ENCODE measurements at regions not wholly inside any gene's neighbourhood (a gene's known extent, or its start where the extent isn't known, plus 50 kb on each side); places are given as distances from the start of the nearest gene placed in this dataset.

GRCh38 chr20:10794765-10795164 is 121.0 kb upstream of the JAG1 start:
- DNase-seq, result no peak
- in situ Hi-C loops (cut with HindIII; ENCODE audit: low pct_ligation_motif_present, low pct_unique_long_range_greater_than_20kb, low sequenced_read_pairs), result no loop called here

GRCh38 chr20:10795286-10796026 is 121.7 kb upstream of the JAG1 start:
- no peak for DNase-seq
- in situ Hi-C loops (cut with HindIII; ENCODE audit: low pct_ligation_motif_present, low pct_unique_long_range_greater_than_20kb, low sequenced_read_pairs), result no loop called here

- in situ Hi-C loops (cut with HindIII; ENCODE audit: low pct_ligation_motif_present, low pct_unique_long_range_greater_than_20kb, low sequenced_read_pairs), result no loop called here
- DNase-seq, result no peak
Measured at GRCh38 chr20:10798811-10799210, 125.0 kb upstream of the JAG1 start.

GRCh38 chr20:10799735-10800134 is 125.9 kb upstream of the JAG1 start:
- in situ Hi-C loops (cut with HindIII; ENCODE audit: low pct_ligation_motif_present, low pct_unique_long_range_greater_than_20kb, low sequenced_read_pairs), result no loop called here
- no peak for DNase-seq

- in situ Hi-C loops (cut with HindIII; ENCODE audit: low pct_ligation_motif_present, low pct_unique_long_range_greater_than_20kb, low sequenced_read_pairs), result no loop called here
- no peak for DNase-seq
Measured at GRCh38 chr20:10800288-10800687, 126.5 kb upstream of the JAG1 start.

GRCh38 chr20:10802236-10802635 is 128.4 kb upstream of the JAG1 start:
- no peak for DNase-seq
- in situ Hi-C loops (cut with HindIII; ENCODE audit: low pct_ligation_motif_present, low pct_unique_long_range_greater_than_20kb, low sequenced_read_pairs), result no loop called here

GRCh38 chr20:10805764-10806163 is 132.0 kb upstream of the JAG1 start:
- DNase-seq, result no peak
- in situ Hi-C loops (cut with HindIII; ENCODE audit: low pct_ligation_motif_present, low pct_unique_long_range_greater_than_20kb, low sequenced_read_pairs), result no loop called here

GRCh38 chr20:10806539-10806938 is 132.7 kb upstream of the JAG1 start:
- in situ Hi-C loops (cut with HindIII; ENCODE audit: low pct_ligation_motif_present, low pct_unique_long_range_greater_than_20kb, low sequenced_read_pairs), result no loop called here
- DNase-seq, result no peak

- no peak for DNase-seq
- in situ Hi-C loops (cut with HindIII; ENCODE audit: low pct_ligation_motif_present, low pct_unique_long_range_greater_than_20kb, low sequenced_read_pairs), result no loop called here
Measured at GRCh38 chr20:10807013-10807412, 133.2 kb upstream of the JAG1 start.

- DNase-seq, result no peak
- in situ Hi-C loops (cut with HindIII; ENCODE audit: low pct_ligation_motif_present, low pct_unique_long_range_greater_than_20kb, low sequenced_read_pairs), result no loop called here
Measured at GRCh38 chr20:10812759-10813327, 139.0 kb upstream of the JAG1 start.

- no peak for DNase-seq
- in situ Hi-C loops (cut with HindIII; ENCODE audit: low pct_ligation_motif_present, low pct_unique_long_range_greater_than_20kb, low sequenced_read_pairs), result no loop called here
Measured at GRCh38 chr20:10823585-10823984, 149.8 kb upstream of the JAG1 start.

- no peak for DNase-seq
- in situ Hi-C loops (cut with HindIII; ENCODE audit: low pct_ligation_motif_present, low pct_unique_long_range_greater_than_20kb, low sequenced_read_pairs), result no loop called here
Measured at GRCh38 chr20:10824750-10825500, 151.1 kb upstream of the JAG1 start.

- in situ Hi-C loops (cut with HindIII; ENCODE audit: low pct_ligation_motif_present, low pct_unique_long_range_greater_than_20kb, low sequenced_read_pairs), result no loop called here
Measured at GRCh38 chr20:10826111-10826510, 152.3 kb upstream of the JAG1 start.

GRCh38 chr20:10828180-10828579 is 154.4 kb upstream of the JAG1 start:
- DNase-seq, result no peak
- in situ Hi-C loops (cut with HindIII; ENCODE audit: low pct_ligation_motif_present, low pct_unique_long_range_greater_than_20kb, low sequenced_read_pairs), result no loop called here

More at GRCh38 chr20:10826111-10826510, 152.3 kb upstream of the JAG1 start:
- DNase-seq, result no peak

GRCh38 chr20:10832141-10832540 is 158.3 kb upstream of the JAG1 start:
- in situ Hi-C loops (cut with HindIII; ENCODE audit: low pct_ligation_motif_present, low pct_unique_long_range_greater_than_20kb, low sequenced_read_pairs), result no loop called here

GRCh38 chr20:10837901-10838300 is 164.1 kb upstream of the JAG1 start:
- no peak for DNase-seq
- in situ Hi-C loops (cut with HindIII; ENCODE audit: low pct_ligation_motif_present, low pct_unique_long_range_greater_than_20kb, low sequenced_read_pairs), result no loop called here

More at GRCh38 chr20:10832141-10832540, 158.3 kb upstream of the JAG1 start:
- DNase-seq, result no peak

GRCh38 chr20:10842116-10842515 is 168.3 kb upstream of the JAG1 start:
- in situ Hi-C loops (cut with HindIII; ENCODE audit: low pct_ligation_motif_present, low pct_unique_long_range_greater_than_20kb, low sequenced_read_pairs), result no loop called here
- no peak for DNase-seq

GRCh38 chr20:10843146-10843711 is 169.4 kb upstream of the JAG1 start:
- in situ Hi-C loops (cut with HindIII; ENCODE audit: low pct_ligation_motif_present, low pct_unique_long_range_greater_than_20kb, low sequenced_read_pairs), result no loop called here
- DNase-seq, result no peak

- no peak for DNase-seq
- in situ Hi-C loops (cut with HindIII; ENCODE audit: low pct_ligation_motif_present, low pct_unique_long_range_greater_than_20kb, low sequenced_read_pairs), result no loop called here
Measured at GRCh38 chr20:10846766-10847165, 173.0 kb upstream of the JAG1 start.

Measured in ACHN (cell line).